ENCODE measurements at regions not wholly inside any gene's neighbourhood (a gene's known extent, or its start where the extent isn't known, plus 50 kb on each side); places are given as distances from the start of the nearest gene placed in this dataset.

- no peak for TF ChIP-seq CTCF (IDR thresholded peaks at IDR 0.05)
- no peak for TF ChIP-seq ZFX (IDR thresholded peaks at IDR 0.05; ENCODE audit: borderline replicate concordance)
Measured at GRCh38 chr1:56188855-56189254, 390.5 kb downstream of the PLPP3 start.

All from 22Rv1 (cell line).